Upper lobe of left lung (tissue), 4 donors: ENCODE measurements at regions not wholly inside any gene's neighbourhood (a gene's known extent, or its start where the extent isn't known, plus 50 kb on each side); places are given as distances from the start of the nearest gene placed in this dataset.

Source experiments
- POLR2A ChIP-seq, 4 donors: fragments of 450-650 bp; IDR thresholded peaks; one replicate each; pipeline ENCODE4 v1.5.1; 2016 to 2017; ENCODE audit warnings: antibody characterized with exemption in 4 of 4, mild to moderate bottlenecking in 2 of 4
- TF ChIP-seq, protein P1 (sequence below), 6 experiments: fragments of 450-650 bp in 4 of 6; fragments of 200-600 bp in 2 of 6; sonication (generic) in 2 of 6; IDR thresholded peaks; one replicate each; pipeline ENCODE4 v1.5.1; 2016 to 2019; ENCODE audit warnings: antibody characterized with exemption in 6 of 6

DNA sequence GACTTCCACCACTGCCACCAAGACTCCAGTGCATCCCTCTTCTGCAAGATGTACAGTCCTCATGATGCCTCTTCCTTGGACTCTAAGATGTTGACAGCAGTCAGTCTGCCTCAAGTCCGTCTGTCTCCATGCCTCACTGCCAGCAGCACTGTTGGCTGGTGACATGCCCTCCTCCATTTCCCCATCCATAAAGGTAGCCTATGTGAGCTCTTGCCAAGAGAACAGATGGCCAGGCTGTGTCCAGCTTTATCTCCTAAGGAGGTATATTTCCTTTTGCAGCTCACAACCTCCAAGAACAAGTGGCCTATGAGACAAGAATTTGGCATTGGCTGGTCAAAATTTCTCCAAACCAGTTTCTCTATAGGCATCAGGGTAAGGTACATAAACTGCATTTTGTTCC, 149.3 kb upstream of the HNRNPA3 start:
- TF ChIP-seq POLR2A (IDR thresholded peaks at IDR 0.05): no peak
- TF ChIP-seq, protein P1, sequence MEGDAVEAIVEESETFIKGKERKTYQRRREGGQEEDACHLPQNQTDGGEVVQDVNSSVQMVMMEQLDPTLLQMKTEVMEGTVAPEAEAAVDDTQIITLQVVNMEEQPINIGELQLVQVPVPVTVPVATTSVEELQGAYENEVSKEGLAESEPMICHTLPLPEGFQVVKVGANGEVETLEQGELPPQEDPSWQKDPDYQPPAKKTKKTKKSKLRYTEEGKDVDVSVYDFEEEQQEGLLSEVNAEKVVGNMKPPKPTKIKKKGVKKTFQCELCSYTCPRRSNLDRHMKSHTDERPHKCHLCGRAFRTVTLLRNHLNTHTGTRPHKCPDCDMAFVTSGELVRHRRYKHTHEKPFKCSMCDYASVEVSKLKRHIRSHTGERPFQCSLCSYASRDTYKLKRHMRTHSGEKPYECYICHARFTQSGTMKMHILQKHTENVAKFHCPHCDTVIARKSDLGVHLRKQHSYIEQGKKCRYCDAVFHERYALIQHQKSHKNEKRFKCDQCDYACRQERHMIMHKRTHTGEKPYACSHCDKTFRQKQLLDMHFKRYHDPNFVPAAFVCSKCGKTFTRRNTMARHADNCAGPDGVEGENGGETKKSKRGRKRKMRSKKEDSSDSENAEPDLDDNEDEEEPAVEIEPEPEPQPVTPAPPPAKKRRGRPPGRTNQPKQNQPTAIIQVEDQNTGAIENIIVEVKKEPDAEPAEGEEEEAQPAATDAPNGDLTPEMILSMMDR (IDR thresholded peaks at IDR 0.05): no peak
